ENCODE measurements at regions not wholly inside any gene's neighbourhood (a gene's known extent, or its start where the extent isn't known, plus 50 kb on each side); places are given as distances from the start of the nearest gene placed in this dataset.

DNA sequence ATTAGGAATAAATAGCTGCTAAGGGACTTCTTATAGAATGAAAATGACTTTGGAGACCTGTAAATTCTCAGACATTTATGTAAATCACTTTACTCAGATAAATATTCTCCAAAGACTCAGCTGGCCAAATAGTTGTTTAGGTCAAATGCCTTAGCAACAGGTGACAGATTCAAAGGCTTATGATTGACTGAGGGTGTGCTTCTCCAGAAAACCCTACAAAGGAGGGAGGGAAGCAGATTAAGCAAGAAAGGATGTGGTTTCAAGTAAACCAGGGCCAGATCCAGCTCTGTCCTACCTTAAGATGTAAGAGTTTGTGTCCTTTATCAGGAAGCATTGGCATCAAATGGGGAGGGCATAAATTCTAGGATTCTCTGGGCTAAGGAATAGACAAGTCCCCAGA lies 433.0 kb downstream of the TLE1 start:
- Histone ChIP-seq H3K27me3 (no peaks in the 10 kb centered on the region), H3K27ac (no peak overlapping the region), H3K4me1 (no peaks in the 10 kb centered on the region), H3K36me3 (no peaks in the 10 kb centered on the region), H3K9me3 (peaks cover 0 to 3% of the 10 kb centered on the region in 2 donors), H3K4me3 (no peak overlapping the region)
- intact Hi-C loops (cut with DNase I) = no loop called here
- ATAC-seq (no peak), DNase-seq (no peak)
- TF ChIP-seq, protein P1, sequence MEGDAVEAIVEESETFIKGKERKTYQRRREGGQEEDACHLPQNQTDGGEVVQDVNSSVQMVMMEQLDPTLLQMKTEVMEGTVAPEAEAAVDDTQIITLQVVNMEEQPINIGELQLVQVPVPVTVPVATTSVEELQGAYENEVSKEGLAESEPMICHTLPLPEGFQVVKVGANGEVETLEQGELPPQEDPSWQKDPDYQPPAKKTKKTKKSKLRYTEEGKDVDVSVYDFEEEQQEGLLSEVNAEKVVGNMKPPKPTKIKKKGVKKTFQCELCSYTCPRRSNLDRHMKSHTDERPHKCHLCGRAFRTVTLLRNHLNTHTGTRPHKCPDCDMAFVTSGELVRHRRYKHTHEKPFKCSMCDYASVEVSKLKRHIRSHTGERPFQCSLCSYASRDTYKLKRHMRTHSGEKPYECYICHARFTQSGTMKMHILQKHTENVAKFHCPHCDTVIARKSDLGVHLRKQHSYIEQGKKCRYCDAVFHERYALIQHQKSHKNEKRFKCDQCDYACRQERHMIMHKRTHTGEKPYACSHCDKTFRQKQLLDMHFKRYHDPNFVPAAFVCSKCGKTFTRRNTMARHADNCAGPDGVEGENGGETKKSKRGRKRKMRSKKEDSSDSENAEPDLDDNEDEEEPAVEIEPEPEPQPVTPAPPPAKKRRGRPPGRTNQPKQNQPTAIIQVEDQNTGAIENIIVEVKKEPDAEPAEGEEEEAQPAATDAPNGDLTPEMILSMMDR (IDR thresholded peaks at IDR 0.05) = no peak

DNA sequence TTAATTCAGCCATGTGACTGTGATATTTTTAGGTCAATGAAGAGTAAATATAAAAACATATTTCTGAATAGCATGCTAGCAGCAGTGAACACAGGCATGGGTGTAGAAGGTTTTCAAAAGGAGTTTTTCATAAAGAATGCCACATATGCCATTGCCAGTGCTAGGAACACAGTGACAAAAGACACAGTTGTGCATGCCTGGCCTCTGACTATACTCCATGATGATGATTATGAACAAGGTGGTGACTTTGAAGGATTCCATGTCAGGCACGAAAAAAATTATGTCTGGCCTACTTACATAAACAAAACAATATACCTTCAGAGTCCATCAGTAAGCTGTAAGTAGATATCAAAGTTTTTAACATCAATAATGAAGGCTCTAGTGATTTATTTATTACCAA lies 438.7 kb downstream of the TLE1 start:
- no peaks in the 10 kb centered on the region for H3K27me3 ChIP-seq
- H3K4me3 ChIP-seq = no peak overlapping the region
- H3K9me3 ChIP-seq = peaks cover 0 to 5% of the 10 kb centered on the region in 2 donors
- no peak overlapping the region for H3K27ac ChIP-seq
- H3K36me3 ChIP-seq = no peaks in the 10 kb centered on the region
- TF ChIP-seq, protein P1 (IDR thresholded peaks at IDR 0.05) = no peak
- intact Hi-C loops (cut with DNase I) = no loop called here
- ATAC-seq (no peak), DNase-seq (no peak)
- H3K4me1 ChIP-seq = no peaks in the 10 kb centered on the region

DNA sequence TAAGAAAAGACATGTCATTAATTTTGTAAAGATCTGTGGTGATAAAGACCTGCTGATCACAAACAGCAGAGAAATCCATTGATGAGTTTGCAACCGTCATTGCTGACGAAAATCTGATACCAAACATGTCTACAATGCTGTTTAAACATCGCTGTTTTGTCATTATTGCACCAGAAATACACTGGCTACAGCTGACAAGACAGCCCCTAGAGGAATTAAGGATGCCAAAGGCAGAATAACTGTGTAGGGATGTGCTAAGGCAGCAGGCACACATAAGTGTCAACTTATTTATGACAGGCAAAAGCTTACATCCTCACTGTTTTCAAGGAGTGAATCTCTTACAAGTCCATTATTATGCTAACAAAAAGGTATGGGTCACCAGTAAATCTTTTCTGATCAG lies 439.3 kb downstream of the TLE1 start:
- Histone ChIP-seq H3K27me3 (no peaks in the 10 kb centered on the region), H3K27ac (no peak overlapping the region), H3K4me1 (no peaks in the 10 kb centered on the region), H3K4me3 (no peak overlapping the region), H3K36me3 (no peaks in the 10 kb centered on the region), H3K9me3 (peaks cover 0 to 5% of the 10 kb centered on the region in 2 donors)
- no peak for DNase-seq
- no peak for ATAC-seq
- intact Hi-C loops (cut with DNase I) = no loop called here
- TF ChIP-seq, protein P1 (IDR thresholded peaks at IDR 0.05) = no peak

DNA sequence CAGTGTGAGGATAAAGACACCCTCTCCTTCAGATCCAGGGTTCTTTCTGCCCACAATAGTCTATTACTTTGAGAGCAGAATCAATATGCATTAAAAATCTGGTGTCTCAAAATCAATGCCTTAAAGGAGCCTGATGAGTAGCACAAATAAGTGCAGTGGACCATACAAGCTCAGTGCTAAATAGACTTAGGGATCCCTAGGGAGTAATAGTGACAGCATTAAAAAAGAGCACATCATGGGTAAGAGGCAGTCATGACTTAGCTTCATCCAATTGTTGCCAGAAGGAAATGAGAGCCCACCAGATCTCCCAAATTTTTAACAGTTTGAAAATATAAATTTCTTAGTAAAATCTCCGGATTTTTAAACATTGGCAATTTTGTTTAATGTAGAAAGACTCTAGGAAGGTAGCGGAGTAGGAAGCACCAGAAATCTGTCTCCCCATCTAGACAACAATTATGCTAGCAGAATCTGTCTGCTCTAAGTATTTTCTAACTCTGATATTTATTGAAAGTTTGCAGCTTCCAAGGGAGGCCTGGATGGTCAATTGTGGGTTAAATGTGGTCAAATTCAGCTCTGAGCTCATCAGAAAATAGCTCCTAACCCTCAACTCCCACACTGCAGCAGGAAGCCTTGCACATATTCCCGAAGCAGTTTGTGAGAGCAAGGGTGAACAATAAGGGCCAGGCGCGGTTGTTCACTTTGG lies 443.9 kb downstream of the TLE1 start:
- TF ChIP-seq, protein P1 (IDR thresholded peaks at IDR 0.05) = no peak
- Histone ChIP-seq H3K36me3 (no peaks in the 10 kb centered on the region), H3K4me1 (no peaks in the 10 kb centered on the region), H3K27me3 (no peaks in the 10 kb centered on the region), H3K27ac (no peak overlapping the region), H3K4me3 (no peak overlapping the region), H3K9me3 (peaks cover 0 to 5% of the 10 kb centered on the region in 2 donors)
- DNase-seq (no peak), ATAC-seq (no peak)
- intact Hi-C loops (cut with DNase I) = no loop called here

DNA sequence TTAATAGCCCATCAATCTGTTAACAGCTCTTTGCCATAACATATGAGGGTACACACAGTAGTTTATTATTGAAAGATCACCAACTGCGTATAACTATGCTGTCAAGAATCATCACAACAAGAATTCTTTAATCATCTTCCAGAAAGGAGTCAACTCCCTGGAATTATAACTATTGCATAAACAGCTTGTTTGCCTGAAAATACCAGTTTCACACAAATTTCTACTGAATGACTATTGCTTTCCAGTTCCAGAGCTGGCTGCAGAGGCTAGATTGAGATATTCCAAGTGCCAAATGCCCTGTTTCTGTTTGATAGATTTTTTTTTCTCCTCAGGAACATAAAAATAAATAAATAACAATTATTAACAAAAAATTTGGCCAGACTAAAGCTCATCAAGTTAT lies 444.7 kb downstream of the TLE1 start:
- H3K36me3 ChIP-seq = no peaks in the 10 kb centered on the region
- intact Hi-C loops (cut with DNase I) = no loop called here
- no peaks in the 10 kb centered on the region for H3K4me1 ChIP-seq
- TF ChIP-seq, protein P1 (IDR thresholded peaks at IDR 0.05) = no peak
- ATAC-seq (no peak), DNase-seq (no peak)
- H3K27ac ChIP-seq = no peak overlapping the region
- peaks cover 0 to 5% of the 10 kb centered on the region in 2 donors for H3K9me3 ChIP-seq
- H3K27me3 ChIP-seq = no peaks in the 10 kb centered on the region
- no peak overlapping the region for H3K4me3 ChIP-seq

Measured in left lung (tissue), 4 donors.